Panc1 (cell line): ENCODE measurements at regions not wholly inside any gene's neighbourhood (a gene's known extent, or its start where the extent isn't known, plus 50 kb on each side); places are given as distances from the start of the nearest gene placed in this dataset.

ENCODE experiments used
- ATAC-seq: fragments of 200-7000 bp; cut with Tn5 transposase; 2 replicates; pipeline ENCODE4 v1.9.1; 2020; ENCODE audit warnings: mild to moderate bottlenecking, moderate library complexity
- BruUV-seq: library from RNA; stranded (reverse); fragments of 400-500 nt; replicated peaks from 2 replicates; lab custom pipeline; 2021; lab: Mats Ljungman, UMichigan
- CTCF ChIA-PET: fragments of 300-600 bp; sonication (Branson Sonifier 250); formaldehyde crosslinking; loops from one replicate; lab custom pipeline; 2022; ENCODE audit warnings: antibody characterized with exemption; lab: Charles Lee
- POLR2A ChIA-PET: fragments of 300-600 bp; sonication (Branson Sonifier 250); formaldehyde crosslinking; loops from one replicate; lab custom pipeline; 2022; ENCODE audit warnings: antibody characterized with exemption; lab: Charles Lee
- DNase-seq: peaks from one replicate; pipeline ENCODE4 v3.0.0-alpha.2; 2010; ENCODE audit warnings: low read depth, low spot score
- H3K27ac ChIP-seq: 2 replicates; pipeline ENCODE4 v1.5.1; 2011; ENCODE audit warnings: mild to moderate bottlenecking, low read length, inconsistent platforms
- H3K27me3 ChIP-seq: fragments of 200-500 bp; sonication (Bioruptor generic); 2 replicates; pipeline ENCODE4 v1.6.0; 2014; ENCODE audit warnings: low read length, inconsistent platforms; ENCODE audit not compliant: control insufficient read depth, insufficient read depth
- H3K36me3 ChIP-seq: fragments of 200-500 bp; sonication (Bioruptor generic); 2 replicates; pipeline ENCODE4 v1.5.1; 2014; ENCODE audit warnings: inconsistent platforms, mild to moderate bottlenecking, low read length, moderate library complexity; ENCODE audit not compliant: control insufficient read depth, insufficient read depth
- H3K4me1 ChIP-seq: 2 replicates; pipeline ENCODE4 v1.5.1; 2011; ENCODE audit warnings: inconsistent platforms, mild to moderate bottlenecking, low read length, moderate library complexity; ENCODE audit not compliant: control insufficient read depth, insufficient read depth
- H3K4me3 ChIP-seq, 2 experiments: 2 replicates each; pipeline ENCODE4 v1.5.1; 2011 to 2012; ENCODE audit warnings: low read depth in 2 of 2, low read length in 2 of 2, mild to moderate bottlenecking in 2 of 2, inconsistent platforms in 1 of 2, moderate library complexity in 1 of 2
- H3K9me3 ChIP-seq: fragments of 200-500 bp; sonication (Bioruptor generic); 2 replicates; pipeline ENCODE4 v1.5.1; 2014; ENCODE audit warnings: low read depth, mild to moderate bottlenecking, inconsistent platforms, low read length, moderate library complexity; ENCODE audit not compliant: control insufficient read depth, insufficient read depth
- POLR2AphosphoS5 ChIP-seq: IDR thresholded peaks from 2 replicates; pipeline ENCODE4 v1.6.1; 2012; ENCODE audit warnings: mild to moderate bottlenecking, low read depth, low read length, moderate library complexity
- SIN3A ChIP-seq: IDR thresholded peaks from 2 replicates; pipeline ENCODE4 v1.6.1; 2012; ENCODE audit warnings: low read depth, mild to moderate bottlenecking, low read length, moderate library complexity, borderline replicate concordance; ENCODE audit not compliant: insufficient read depth
- TCF7L2 ChIP-seq: IDR thresholded peaks from 2 replicates; pipeline ENCODE4 v1.6.1; 2011; ENCODE audit warnings: mild to moderate bottlenecking, low read depth, low read length, inconsistent platforms
- in situ Hi-C: cut with HindIII; loops from 2 replicates; pipeline ENCODE4 v1.10.0; 2016; ENCODE audit warnings: low sequenced_read_pairs, low pct_unique_long_range_greater_than_20kb
- intact Hi-C: fragments of 100-400 bp; cut with micrococcal nuclease; formaldehyde crosslinking; loops from one replicate; pipeline ENCODE4 v1.10.0; 2022; ENCODE audit not compliant: unreplicated experiment
- TF ChIP-seq, protein P1 (sequence below): fragments of 450-650 bp; IDR thresholded peaks from 2 replicates; pipeline ENCODE4 v1.5.1; 2017; ENCODE audit warnings: mild to moderate bottlenecking
- TF ChIP-seq, protein P2 (sequence below), 2 experiments: IDR thresholded peaks; 2 replicates each; pipeline ENCODE4 v1.6.1; 2011 to 2012; ENCODE audit warnings: low read depth in 2 of 2, control low read depth in 1 of 2, low read length in 1 of 2, mild to moderate bottlenecking in 1 of 2, moderate library complexity in 1 of 2; ENCODE audit not compliant: insufficient read depth in 1 of 2

DNA sequence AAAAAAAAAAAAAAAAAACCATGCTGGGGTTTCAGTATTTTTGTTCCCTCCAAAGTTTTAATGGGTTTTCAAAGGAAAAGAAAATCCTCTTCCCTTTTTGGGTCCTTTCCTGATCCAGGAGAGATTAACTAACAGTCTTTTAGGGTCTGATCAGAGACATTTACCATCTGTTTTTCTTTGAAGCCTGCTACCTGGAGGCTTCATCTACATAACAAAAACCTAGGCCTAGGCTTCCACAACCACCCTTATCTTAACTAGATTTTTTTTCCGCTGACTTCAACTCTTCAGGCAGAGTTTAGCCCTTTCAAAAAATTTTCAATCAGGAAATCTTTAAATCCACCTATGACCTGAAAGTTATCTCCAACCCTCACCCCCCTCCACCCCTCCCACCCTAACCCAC lies 154.7 kb downstream of the MBD2 start:
- no peak for ATAC-seq
- no peaks in the 10 kb centered on the region for H3K36me3 ChIP-seq
- no peaks in the 10 kb centered on the region for H3K27me3 ChIP-seq
- TF ChIP-seq, protein P1, sequence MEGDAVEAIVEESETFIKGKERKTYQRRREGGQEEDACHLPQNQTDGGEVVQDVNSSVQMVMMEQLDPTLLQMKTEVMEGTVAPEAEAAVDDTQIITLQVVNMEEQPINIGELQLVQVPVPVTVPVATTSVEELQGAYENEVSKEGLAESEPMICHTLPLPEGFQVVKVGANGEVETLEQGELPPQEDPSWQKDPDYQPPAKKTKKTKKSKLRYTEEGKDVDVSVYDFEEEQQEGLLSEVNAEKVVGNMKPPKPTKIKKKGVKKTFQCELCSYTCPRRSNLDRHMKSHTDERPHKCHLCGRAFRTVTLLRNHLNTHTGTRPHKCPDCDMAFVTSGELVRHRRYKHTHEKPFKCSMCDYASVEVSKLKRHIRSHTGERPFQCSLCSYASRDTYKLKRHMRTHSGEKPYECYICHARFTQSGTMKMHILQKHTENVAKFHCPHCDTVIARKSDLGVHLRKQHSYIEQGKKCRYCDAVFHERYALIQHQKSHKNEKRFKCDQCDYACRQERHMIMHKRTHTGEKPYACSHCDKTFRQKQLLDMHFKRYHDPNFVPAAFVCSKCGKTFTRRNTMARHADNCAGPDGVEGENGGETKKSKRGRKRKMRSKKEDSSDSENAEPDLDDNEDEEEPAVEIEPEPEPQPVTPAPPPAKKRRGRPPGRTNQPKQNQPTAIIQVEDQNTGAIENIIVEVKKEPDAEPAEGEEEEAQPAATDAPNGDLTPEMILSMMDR, result no peak
- no peak for TF ChIP-seq SIN3A
- TF ChIP-seq, protein P2, sequence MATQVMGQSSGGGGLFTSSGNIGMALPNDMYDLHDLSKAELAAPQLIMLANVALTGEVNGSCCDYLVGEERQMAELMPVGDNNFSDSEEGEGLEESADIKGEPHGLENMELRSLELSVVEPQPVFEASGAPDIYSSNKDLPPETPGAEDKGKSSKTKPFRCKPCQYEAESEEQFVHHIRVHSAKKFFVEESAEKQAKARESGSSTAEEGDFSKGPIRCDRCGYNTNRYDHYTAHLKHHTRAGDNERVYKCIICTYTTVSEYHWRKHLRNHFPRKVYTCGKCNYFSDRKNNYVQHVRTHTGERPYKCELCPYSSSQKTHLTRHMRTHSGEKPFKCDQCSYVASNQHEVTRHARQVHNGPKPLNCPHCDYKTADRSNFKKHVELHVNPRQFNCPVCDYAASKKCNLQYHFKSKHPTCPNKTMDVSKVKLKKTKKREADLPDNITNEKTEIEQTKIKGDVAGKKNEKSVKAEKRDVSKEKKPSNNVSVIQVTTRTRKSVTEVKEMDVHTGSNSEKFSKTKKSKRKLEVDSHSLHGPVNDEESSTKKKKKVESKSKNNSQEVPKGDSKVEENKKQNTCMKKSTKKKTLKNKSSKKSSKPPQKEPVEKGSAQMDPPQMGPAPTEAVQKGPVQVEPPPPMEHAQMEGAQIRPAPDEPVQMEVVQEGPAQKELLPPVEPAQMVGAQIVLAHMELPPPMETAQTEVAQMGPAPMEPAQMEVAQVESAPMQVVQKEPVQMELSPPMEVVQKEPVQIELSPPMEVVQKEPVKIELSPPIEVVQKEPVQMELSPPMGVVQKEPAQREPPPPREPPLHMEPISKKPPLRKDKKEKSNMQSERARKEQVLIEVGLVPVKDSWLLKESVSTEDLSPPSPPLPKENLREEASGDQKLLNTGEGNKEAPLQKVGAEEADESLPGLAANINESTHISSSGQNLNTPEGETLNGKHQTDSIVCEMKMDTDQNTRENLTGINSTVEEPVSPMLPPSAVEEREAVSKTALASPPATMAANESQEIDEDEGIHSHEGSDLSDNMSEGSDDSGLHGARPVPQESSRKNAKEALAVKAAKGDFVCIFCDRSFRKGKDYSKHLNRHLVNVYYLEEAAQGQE (IDR thresholded peaks at IDR 0.05; ENCODE audit: insufficient read depth in 1 of 2, low read depth in 2 of 2, low read length in 1 of 2), result no peak
- no peak for TF ChIP-seq POLR2AphosphoS5
- TF ChIP-seq TCF7L2, result no peak
- ChIA-PET CTCF (no interaction called here), POLR2A (no interaction called here)
- intact Hi-C loops, result no loop called here
- DNase-seq, result no peak
- H3K4me1 ChIP-seq, result no peaks in the 10 kb centered on the region
- H3K9me3 ChIP-seq, result no peaks in the 10 kb centered on the region
- in situ Hi-C loops, result no loop called here
- BruUV-seq, result no TSS peak
- H3K27ac ChIP-seq, result no peak overlapping the region
- no peak overlapping the region for H3K4me3 ChIP-seq

DNA sequence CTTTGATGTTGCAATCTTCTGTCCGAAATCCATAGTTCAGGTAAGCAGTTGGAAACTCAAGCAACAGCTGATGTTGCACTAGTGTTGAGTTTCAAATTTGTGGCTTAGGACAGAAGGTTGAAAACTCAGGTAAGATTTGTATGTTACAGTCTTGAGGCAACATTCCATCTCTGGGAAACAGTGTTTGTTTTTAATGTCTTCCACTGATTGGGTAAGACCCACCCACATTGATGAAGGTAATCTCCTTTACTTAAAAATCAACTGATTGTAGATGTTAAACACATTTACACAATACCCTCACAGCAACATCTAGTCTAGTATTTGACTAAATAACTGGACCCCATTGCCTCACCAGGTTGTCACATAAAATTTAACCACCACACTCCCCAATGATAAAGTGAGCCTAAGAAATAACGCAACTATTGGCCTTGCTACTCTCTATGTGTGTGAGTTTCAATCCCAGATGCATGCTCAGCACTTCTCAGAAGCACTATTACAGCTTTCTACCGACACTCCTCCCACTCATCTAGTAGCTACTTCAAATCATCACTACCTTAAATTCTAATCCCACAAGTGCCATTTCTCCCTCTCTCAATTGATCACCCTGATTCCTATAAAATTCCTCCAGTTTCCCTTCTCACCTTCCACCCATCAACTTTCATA lies 164.0 kb downstream of the MBD2 start:
- no peak overlapping the region for H3K27ac ChIP-seq
- DNase-seq (no peak), ATAC-seq (no peak)
- no TSS peak for BruUV-seq
- no peak overlapping the region for H3K4me3 ChIP-seq
- in situ Hi-C loops, result no loop called here
- POLR2A ChIA-PET, result no interaction called here
- CTCF ChIA-PET, result no interaction called here
- TF ChIP-seq, protein P2 (IDR thresholded peaks at IDR 0.05; ENCODE audit: insufficient read depth in 1 of 2, low read depth in 2 of 2, low read length in 1 of 2), result no peak
- no peak for TF ChIP-seq SIN3A
- TF ChIP-seq TCF7L2, result no peak
- H3K27me3 ChIP-seq, result no peaks in the 10 kb centered on the region
- intact Hi-C loops, result no loop called here
- H3K4me1 ChIP-seq, result no peaks in the 10 kb centered on the region
- no peaks in the 10 kb centered on the region for H3K36me3 ChIP-seq
- H3K9me3 ChIP-seq, result no peaks in the 10 kb centered on the region
